Middle frontal gyrus (tissue), 1 donor: ENCODE measurements at regions not wholly inside any gene's neighbourhood (a gene's known extent, or its start where the extent isn't known, plus 50 kb on each side); places are given as distances from the start of the nearest gene placed in this dataset.
"Not testable (repeated sequence)": the region's sequence is repeated elsewhere in the genome, so short reads cannot be mapped to it uniquely, and the experiment has no call there.

ENCODE experiments used
- DNase-seq: peaks from one replicate; pipeline ENCODE4 v3.0.0-alpha.2; 2015; ENCODE audit warnings: low spot score; ENCODE audit errors: extremely low spot score

GRCh38 chr4:3926271-3926670 lies 160.1 kb downstream of the ADRA2C start:
- not testable (repeated sequence) for DNase-seq

- not testable (repeated sequence) for DNase-seq
Observed at GRCh38 chr4:3926969-3927755, 161.0 kb downstream of the ADRA2C start.

- DNase-seq, result not testable (repeated sequence)
Observed at GRCh38 chr4:3929431-3929830, 163.2 kb downstream of the ADRA2C start.

DNA sequence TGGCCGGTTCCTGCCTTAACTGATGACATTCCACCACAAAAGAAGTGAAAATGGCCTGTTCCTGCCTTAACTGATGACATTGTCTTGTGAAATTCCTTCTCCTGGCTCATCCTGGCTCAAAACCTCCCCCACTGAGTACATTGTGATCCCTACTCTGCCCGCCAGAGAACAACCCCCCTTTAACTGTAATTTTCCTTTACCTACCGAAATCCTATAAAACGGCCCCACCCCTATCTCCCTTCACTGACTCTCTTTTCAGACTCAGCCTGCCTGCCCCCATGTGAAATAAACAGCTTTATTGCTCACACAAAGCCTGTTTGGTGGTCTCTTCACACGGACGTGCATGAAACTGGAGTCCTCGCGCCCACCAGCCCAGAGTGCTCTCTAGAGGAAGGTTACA lies 166.5 kb downstream of the ADRA2C start:
- not testable (repeated sequence) for DNase-seq

DNA sequence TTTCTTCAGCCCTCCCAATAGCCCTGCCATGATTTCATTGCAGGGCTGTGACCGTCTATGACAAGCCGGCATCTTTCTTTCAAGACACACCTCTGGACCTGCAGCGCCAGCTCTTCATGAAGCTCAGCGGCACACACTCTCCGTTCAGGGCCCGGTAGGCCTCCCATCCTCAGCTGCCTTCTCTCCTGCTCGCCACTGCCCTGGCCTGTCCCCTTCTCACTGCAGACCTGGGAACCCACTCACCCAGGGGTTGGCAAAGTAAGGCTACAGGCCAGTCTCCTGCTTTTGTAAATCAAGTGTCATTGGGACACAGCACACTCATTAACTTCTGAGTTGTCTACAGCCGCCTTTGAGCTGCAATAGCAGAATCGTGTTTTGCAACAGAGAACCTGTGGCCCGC lies 169.2 kb downstream of the ADRA2C start:
- DNase-seq, result not testable (repeated sequence)

DNA sequence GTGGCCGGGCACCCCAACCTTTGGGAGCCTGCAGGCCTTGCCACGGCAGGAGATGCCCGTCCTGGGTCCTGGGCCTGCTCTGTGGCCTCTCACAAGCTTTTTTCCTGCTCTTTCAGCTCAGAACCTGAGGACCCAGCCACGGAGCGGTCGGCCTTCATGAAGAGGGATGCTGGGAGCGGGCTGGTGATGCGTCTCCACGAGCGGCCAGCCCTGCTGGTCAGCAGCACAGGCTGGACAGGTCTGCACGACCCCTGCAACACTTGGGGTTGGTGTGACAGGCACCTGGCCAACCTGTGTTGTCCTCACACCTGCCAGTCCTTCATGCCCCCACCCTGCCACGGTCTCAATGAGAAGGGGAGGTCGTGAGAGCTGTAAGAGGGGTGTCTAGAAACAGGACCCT lies 170.0 kb downstream of the ADRA2C start:
- no peak for DNase-seq

DNA sequence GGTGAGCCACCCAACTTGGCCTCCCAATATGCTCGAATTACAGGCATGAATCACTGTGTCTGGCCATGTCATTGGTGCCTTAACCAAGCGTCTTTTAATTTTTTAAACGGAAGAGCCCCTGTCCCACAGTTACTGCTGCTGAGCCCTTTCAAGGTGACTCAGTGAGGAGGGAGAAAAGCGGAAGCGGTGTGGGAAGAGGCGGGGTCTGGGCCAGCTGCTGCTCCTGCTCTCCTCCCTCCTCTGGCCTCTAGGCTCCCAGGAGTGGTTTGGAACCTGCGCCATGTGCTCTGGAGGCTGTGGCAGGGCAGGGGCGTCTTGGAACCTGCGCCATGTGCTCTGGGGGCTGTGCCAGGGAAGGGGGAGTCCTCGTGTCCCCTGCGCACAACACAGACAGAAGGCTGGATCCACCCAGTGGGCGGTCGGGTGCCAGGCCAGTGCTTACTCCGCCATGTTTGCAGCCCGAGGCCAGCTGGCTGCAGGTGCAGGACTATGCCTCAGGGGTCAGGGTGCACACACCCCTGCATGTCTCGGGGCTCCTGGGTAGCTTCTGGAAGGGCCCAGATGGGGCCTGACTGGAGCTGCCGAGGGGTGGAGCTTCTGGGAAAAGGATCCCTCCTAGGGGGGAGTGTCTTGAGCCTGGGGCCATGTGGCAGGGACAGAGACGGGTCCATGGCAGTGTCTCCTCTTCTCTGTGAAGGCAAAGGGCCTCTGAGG lies 171.8 kb downstream of the ADRA2C start:
- DNase-seq, result not testable (repeated sequence)

- DNase-seq, result not testable (repeated sequence)
Observed at GRCh38 chr4:3938676-3939075, 172.5 kb downstream of the ADRA2C start.

DNA sequence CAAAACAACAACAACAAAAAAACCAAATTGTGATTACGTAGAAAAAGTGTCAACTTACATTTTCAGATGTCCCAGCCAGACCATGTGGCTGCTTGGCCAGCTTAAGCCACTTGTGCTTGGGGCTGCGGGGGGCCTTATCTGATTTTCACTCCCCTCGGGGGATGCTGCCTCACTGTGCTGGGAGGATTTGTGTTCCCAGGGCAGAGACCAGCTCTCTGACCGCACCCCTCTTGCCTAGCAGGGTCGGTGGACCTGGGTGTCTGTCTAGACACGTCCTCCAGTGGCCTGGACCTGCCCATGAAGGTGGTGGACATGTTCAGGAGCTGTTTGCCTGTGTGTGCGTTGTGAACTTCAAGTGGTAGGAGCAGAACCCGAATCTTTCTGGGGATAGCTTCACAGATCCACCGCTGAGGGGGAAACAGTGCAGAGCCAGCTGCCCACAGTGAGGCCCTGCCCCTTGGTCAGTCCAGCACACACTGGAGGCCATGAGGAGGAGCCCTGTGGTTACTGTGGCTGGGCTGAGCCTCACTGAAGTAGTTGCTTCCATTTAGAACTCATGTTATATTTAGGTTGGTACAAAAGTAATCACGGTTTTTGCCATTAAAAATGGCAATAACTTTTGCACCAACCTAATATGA lies 173.9 kb downstream of the ADRA2C start:
- not testable (repeated sequence) for DNase-seq

DNA sequence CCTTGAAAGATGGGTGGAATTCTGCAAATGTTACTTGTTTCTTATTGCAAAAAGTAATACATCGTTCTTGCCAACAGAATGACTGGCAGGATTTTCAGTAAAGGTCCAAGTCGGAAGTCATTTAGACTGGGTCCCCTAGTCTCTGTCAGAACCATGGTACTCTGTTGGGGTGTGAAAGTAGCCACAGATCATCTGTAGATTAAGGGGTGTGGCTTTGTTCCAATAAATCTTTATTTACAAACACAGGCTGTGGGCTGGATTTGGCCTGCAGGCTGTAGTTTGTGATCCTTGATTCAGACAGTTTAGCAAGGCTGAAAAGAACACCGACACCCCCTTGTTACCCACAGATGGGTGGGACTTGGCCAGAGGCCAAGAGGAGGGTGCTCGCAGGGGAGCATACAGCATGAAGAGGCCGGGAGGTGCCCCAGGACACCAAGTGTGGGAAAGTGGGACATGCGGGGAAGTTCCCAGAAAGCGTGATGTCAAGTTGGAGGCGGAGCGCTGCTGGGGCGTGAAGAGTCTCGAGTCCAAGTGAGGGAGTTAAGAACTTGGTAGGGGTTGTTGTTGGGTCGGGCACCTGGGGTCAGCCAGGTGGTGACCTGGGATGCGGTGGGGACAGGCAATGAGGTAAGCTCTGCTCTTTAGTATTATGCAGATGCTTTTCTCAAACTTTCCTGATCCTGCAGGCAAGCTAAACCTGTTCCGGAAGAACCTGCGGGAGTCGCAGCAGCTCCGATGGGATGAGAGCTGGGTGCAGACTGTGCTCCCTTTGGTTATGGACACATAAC lies 175.7 kb downstream of the ADRA2C start:
- DNase-seq, result not testable (repeated sequence)

GRCh38 chr4:3942569-3942971 lies 176.4 kb downstream of the ADRA2C start:
- DNase-seq, result peak; percentile 8

DNA sequence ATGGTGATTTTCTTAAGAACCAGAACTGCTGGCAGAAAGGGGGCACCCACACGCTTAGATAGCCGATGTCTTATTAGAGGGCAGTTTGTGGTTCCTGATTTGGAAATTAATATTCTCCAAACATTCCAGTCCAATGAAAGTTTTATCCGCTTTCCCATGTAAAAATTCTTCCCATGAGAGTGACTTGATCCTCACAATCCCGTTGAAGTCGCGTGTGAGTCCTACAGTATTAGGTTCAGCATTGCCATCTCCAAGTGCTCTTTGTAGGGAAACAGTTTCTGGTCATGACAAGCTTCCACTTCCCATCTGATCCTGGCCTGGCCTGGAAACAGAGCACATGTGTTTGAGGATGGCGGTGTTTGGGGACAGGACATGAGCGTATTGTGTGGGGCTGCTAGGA lies 176.9 kb downstream of the ADRA2C start:
- DNase-seq, result not testable (repeated sequence)

- no peak for DNase-seq
Observed at GRCh38 chr4:3945511-3946290, 179.5 kb downstream of the ADRA2C start.

DNA sequence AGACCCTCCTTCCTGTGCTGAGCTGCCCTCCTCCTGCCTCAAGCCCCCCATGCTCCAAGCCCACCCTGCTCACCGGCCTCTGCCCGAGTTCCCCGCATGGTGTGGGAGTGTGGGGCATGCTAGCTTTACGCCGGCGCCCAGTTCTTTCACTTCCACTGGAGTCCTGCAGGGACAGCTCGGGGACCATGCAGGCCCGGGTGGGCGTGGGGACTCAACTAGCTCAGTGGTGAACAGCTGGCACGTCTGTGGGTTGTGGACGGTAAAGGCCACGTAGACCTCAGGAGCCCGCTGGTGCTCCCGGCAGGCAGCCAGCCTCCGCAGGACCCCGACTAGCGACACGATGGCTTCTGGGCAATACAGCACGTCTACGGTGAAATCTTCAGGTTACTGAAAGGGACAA lies 180.4 kb downstream of the ADRA2C start:
- not testable (repeated sequence) for DNase-seq

DNA sequence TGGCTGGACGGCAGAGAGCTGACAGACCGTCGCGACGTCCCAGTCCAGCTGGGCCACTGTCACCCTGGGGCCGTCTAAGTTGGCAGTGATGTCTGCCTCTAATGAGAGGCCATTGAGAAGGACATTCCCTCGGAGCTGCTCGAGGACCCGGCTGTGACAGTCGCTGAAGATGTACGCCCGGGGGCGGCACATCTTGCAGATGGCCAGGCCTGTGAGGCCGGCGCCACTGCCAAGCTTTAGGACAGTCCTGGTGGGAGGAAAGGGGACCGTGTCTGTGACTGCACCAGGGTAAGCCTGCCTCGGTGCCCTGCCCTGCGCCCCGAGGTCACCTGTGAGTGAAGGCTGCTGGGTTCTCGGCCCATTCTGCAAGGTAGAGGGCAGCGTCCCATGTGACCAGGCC lies 181.6 kb downstream of the ADRA2C start:
- DNase-seq, result not testable (repeated sequence)

GRCh38 chr4:3948210-3948609 lies 182.0 kb downstream of the ADRA2C start:
- DNase-seq, result not testable (repeated sequence)

DNA sequence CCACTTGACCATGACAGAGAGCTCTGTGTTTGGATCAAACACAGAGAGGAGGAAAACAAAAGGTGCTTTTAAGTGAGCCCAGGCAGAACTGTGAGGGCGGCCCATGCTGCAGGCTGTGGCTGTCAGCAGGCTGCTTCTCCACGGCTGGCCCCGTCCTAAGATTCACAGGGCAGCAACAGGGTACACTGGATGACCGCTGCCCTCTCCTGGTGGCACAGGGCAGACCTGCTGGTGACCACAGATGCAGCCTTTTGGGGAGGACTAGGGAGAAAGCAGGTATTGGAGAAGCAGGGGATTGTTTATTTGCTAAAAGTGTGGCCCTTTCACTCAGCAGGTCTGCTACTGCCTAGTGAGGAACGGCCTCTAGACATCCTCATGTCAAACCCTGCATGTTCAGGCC lies 183.7 kb downstream of the ADRA2C start:
- DNase-seq, result not testable (repeated sequence)

GRCh38 chr4:3952443-3953139 lies 186.4 kb downstream of the ADRA2C start:
- not testable (repeated sequence) for DNase-seq

- DNase-seq, result not testable (repeated sequence)
Observed at GRCh38 chr4:3953140-3953489, 186.9 kb downstream of the ADRA2C start.
